ENCODE measurements at regions not wholly inside any gene's neighbourhood (a gene's known extent, or its start where the extent isn't known, plus 50 kb on each side); places are given as distances from the start of the nearest gene placed in this dataset.

DNA sequence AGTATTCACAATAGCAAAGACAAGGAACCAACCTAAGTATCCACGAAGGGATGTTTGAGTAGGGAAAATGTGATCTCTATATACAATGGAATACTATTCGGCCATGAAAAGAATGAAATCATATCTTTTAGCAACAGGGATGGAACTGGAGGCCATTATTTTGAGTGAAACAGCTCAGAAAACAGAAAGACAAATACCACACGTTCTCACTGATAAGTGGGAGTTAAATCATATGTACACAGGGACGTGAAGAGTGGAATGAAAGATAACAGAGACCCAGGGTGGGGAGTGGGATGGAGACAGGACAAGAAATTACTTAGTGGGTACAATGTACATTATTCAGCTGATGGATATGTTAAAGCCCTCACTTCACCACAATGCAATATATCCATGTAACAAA lies 1012.7 kb downstream of the TBC1D22A start:
- DNase-seq (ENCODE audit: insufficient read length, low spot score), result no peak
- TF ChIP-seq, protein P1, sequence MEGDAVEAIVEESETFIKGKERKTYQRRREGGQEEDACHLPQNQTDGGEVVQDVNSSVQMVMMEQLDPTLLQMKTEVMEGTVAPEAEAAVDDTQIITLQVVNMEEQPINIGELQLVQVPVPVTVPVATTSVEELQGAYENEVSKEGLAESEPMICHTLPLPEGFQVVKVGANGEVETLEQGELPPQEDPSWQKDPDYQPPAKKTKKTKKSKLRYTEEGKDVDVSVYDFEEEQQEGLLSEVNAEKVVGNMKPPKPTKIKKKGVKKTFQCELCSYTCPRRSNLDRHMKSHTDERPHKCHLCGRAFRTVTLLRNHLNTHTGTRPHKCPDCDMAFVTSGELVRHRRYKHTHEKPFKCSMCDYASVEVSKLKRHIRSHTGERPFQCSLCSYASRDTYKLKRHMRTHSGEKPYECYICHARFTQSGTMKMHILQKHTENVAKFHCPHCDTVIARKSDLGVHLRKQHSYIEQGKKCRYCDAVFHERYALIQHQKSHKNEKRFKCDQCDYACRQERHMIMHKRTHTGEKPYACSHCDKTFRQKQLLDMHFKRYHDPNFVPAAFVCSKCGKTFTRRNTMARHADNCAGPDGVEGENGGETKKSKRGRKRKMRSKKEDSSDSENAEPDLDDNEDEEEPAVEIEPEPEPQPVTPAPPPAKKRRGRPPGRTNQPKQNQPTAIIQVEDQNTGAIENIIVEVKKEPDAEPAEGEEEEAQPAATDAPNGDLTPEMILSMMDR (IDR thresholded peaks at IDR 0.05; ENCODE audit: insufficient read depth, missing control alignments), result no peak
- FAIRE-seq, result no peak

DNA sequence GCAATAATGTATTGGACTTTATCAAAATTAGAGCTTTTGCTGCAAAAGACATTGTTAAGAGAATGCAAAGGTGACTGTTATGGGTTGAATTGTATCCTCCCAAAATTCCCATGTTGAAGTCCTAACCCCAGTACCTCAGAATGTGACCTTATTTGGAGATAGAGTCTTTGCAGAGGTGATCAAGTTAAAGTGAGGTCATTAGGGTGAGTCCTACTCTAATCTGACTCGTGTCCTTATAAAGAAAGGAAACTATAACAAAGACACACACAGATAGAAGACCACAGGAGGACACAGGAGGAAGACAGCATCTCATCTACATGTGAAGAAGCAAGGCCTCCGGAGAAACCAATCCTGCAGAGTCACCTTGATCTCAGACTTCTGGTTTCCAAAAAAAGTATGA lies 1011.2 kb downstream of the TBC1D22A start:
- no peak for DNase-seq (ENCODE audit: insufficient read length, low spot score)
- FAIRE-seq, result no peak
- TF ChIP-seq, protein P1 (IDR thresholded peaks at IDR 0.05; ENCODE audit: insufficient read depth, missing control alignments), result no peak

DNA sequence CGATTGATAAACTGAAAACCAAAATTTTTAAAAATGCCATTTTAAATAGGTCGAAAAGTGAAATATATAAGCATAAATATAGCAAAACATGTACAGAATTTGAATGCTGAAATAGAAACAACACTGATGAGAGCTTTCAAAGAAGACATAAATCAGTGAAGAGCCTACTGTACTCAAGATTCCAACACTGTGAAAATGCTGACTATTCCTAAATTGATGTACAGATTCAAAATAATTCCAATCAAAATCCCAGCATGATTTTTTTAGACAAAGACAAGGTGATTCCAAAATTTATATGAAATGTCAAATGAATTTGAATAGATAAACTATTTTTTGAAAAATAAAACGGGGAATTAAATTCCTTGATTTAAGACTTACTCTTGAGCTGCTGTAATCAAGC lies 1010.4 kb downstream of the TBC1D22A start:
- DNase-seq (ENCODE audit: insufficient read length, low spot score) (no peak), FAIRE-seq (no peak)
- TF ChIP-seq, protein P1 (IDR thresholded peaks at IDR 0.05; ENCODE audit: insufficient read depth, missing control alignments), result no peak

DNA sequence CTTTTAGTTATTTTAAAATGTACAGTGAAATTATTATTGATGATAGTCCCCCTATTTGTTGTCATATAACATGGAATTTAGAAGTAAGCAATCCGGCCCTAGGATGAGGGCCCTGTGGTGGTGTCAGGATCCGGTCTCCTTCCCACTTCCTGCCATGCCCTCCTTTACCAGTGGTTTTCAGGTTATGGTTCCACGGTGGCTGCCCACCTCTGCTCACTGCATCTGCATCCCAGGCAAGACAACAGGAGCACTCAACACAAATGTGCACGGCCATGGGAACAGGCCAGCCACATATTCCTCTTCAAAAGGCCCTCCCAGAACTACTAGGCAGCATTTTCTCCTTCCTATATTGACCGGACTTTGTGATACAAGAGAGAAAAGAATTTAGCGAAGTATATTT lies 1007.2 kb downstream of the TBC1D22A start:
- DNase-seq (ENCODE audit: insufficient read length, low spot score) (no peak), FAIRE-seq (no peak)
- TF ChIP-seq, protein P1 (IDR thresholded peaks at IDR 0.05; ENCODE audit: insufficient read depth, missing control alignments), result no peak

DNA sequence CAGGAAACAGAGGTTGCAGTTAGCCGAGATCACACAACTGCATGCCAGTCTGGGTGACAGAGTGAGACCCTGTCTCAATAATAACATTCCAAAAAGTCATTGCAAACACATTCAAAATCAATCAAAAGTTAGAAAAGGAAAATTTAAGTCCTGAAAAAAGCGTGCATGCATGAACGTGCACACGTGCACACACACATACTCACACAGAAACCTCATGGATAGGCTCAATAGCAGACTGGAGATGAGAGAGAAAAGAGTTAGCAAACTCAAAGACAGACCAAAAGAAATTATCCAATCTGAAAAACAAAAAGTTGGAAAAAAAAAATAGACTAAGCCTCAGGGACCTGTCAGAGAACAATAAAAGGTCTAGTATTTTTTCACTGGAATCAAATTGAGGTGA lies 1005.6 kb downstream of the TBC1D22A start:
- FAIRE-seq (no peak), DNase-seq (ENCODE audit: insufficient read length, low spot score) (no peak)
- TF ChIP-seq, protein P1 (IDR thresholded peaks at IDR 0.05; ENCODE audit: insufficient read depth, missing control alignments), result no peak

DNA sequence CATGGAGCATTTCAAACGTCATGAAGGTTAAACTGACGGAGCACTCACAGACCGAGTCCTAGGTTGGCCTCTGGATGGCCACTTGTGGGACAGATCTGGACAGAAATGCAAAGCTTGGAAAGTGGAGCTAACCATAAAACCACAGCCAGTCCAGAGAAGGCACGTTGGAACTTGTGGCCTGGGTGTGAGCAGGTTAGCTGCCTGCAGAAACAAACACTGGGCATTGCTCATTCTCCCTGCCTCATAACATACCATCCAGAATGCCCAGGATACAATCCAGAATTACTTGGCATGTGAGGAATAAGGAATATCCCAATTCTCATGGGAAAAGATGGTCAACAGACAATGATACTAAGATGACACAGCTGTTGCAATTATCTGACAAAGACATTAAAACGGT lies 1005.0 kb downstream of the TBC1D22A start:
- no peak for FAIRE-seq
- TF ChIP-seq, protein P1 (IDR thresholded peaks at IDR 0.05; ENCODE audit: insufficient read depth, missing control alignments), result no peak
- no peak for DNase-seq (ENCODE audit: insufficient read length, low spot score)

DNA sequence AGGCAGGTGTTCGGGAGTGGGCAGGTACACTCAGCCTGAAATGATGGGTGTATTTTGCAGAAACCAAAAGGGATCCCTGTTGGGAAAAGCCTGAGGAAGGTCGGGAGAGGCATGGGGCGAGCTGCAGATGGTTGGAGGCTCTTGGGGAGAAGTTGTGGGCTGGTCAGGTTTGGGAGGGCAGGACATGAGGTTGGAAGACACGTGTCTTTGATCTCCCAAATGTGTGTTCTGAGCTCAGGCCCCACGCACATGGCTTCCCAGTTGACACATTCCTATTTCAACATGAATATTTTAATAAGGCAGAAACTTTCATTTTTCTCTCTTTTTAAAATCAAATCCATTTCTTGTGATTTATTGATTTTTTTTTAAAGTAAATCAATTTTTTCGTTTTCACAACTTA lies 1003.3 kb downstream of the TBC1D22A start:
- DNase-seq (ENCODE audit: insufficient read length, low spot score) (no peak), FAIRE-seq (no peak)

More for the DNA sequence above, 1003.3 kb downstream of the TBC1D22A start:
- TF ChIP-seq, protein P1 (IDR thresholded peaks at IDR 0.05; ENCODE audit: insufficient read depth, missing control alignments), result no peak

All from D721Med (cell line).